ENCODE measurements at regions not wholly inside any gene's neighbourhood (a gene's known extent, or its start where the extent isn't known, plus 50 kb on each side); places are given as distances from the start of the nearest gene placed in this dataset.

GRCh38 chr6:33875696-33876095 lies 71.9 kb upstream of the MLN start:
- no peaks in the 10 kb centered on the region for H3K4me1 ChIP-seq (ENCODE audit: control insufficient read depth, low read length)
- no peak overlapping the region for H3K27ac ChIP-seq (ENCODE audit: low read depth, low read length)
- no peaks in the 10 kb centered on the region for H3K9me2 ChIP-seq (replicated peaks; ENCODE audit: control insufficient read depth, low read length)
- H3K4me2 ChIP-seq (ENCODE audit: low read length), result no peak overlapping the region
- H3K79me2 ChIP-seq (ENCODE audit: control insufficient read depth, low read length), result no peaks in the 10 kb centered on the region
- no peaks in the 10 kb centered on the region for H3K36me3 ChIP-seq (ENCODE audit: control insufficient read depth, low read length)
- H3K27me3 ChIP-seq (ENCODE audit: control insufficient read depth, low read length), result peaks cover 10% of the 10 kb centered on the region; the same call in 1 of the 2 replicates
- H3K4me3 ChIP-seq (ENCODE audit: low read length), result no peak overlapping the region
- H4K20me1 ChIP-seq (ENCODE audit: control insufficient read depth, insufficient read depth, low read depth, low read length), result no peaks in the 10 kb centered on the region
- no peaks in the 10 kb centered on the region for H3F3A ChIP-seq (ENCODE audit: control insufficient read depth, insufficient read depth)
- TF ChIP-seq EZH2phosphoT487 (IDR thresholded peaks at IDR 0.05; ENCODE audit: borderline replicate concordance, low read length) (no peak), CTCF (IDR thresholded peaks at IDR 0.05; ENCODE audit: low read depth, low read length, poor library complexity, severe bottlenecking) (no peak)
- H3K9me3 ChIP-seq (ENCODE audit: control insufficient read depth, insufficient read depth, low read length), result no peaks in the 10 kb centered on the region

- TF ChIP-seq CTCF (IDR thresholded peaks at IDR 0.05; ENCODE audit: low read depth, low read length, poor library complexity, severe bottlenecking), result no peak
- H3K27ac ChIP-seq (ENCODE audit: low read depth, low read length), result no peak overlapping the region
- H3K4me2 ChIP-seq (ENCODE audit: low read length), result no peak overlapping the region
- no peaks in the 10 kb centered on the region for H3K79me2 ChIP-seq (ENCODE audit: control insufficient read depth, low read length)
- no peaks in the 10 kb centered on the region for H3K9me3 ChIP-seq (ENCODE audit: control insufficient read depth, insufficient read depth, low read length)
- no peak overlapping the region for H3K4me3 ChIP-seq (ENCODE audit: low read length)
- peaks cover 9% of the 10 kb centered on the region; the same call in 1 of the 2 replicates for H3K27me3 ChIP-seq (ENCODE audit: control insufficient read depth, low read length)
- no peaks in the 10 kb centered on the region for H3K9me2 ChIP-seq (replicated peaks; ENCODE audit: control insufficient read depth, low read length)
- H3K36me3 ChIP-seq (ENCODE audit: control insufficient read depth, low read length), result no peaks in the 10 kb centered on the region
- H3F3A ChIP-seq (ENCODE audit: control insufficient read depth, insufficient read depth), result no peaks in the 10 kb centered on the region
- no peaks in the 10 kb centered on the region for H4K20me1 ChIP-seq (ENCODE audit: control insufficient read depth, insufficient read depth, low read depth, low read length)
- no peaks in the 10 kb centered on the region for H3K4me1 ChIP-seq (ENCODE audit: control insufficient read depth, low read length)
Observed at GRCh38 chr6:33875141-33875581, 71.4 kb upstream of the MLN start.

- Histone ChIP-seq H3K79me2 (ENCODE audit: control insufficient read depth, low read length) (no peaks in the 10 kb centered on the region), H3K27ac (ENCODE audit: low read depth, low read length) (no peak overlapping the region), H3K9me2 (replicated peaks; ENCODE audit: control insufficient read depth, low read length) (no peaks in the 10 kb centered on the region), H4K20me1 (ENCODE audit: control insufficient read depth, insufficient read depth, low read depth, low read length) (no peaks in the 10 kb centered on the region), H3K36me3 (ENCODE audit: control insufficient read depth, low read length) (no peaks in the 10 kb centered on the region), H3K9me3 (ENCODE audit: control insufficient read depth, insufficient read depth, low read length) (no peaks in the 10 kb centered on the region), H3K4me1 (ENCODE audit: control insufficient read depth, low read length) (no peaks in the 10 kb centered on the region), H3F3A (ENCODE audit: control insufficient read depth, insufficient read depth) (no peaks in the 10 kb centered on the region), H3K4me3 (ENCODE audit: low read length) (no peak overlapping the region), H3K4me2 (ENCODE audit: low read length) (no peak overlapping the region), H3K27me3 (ENCODE audit: control insufficient read depth, low read length) (peaks cover 5% of the 10 kb centered on the region; the same call in 1 of the 2 replicates)
- TF ChIP-seq EZH2phosphoT487 (IDR thresholded peaks at IDR 0.05; ENCODE audit: borderline replicate concordance, low read length), result no peak
- no peak for TF ChIP-seq CTCF (IDR thresholded peaks at IDR 0.05; ENCODE audit: low read depth, low read length, poor library complexity, severe bottlenecking)
Observed at GRCh38 chr6:33874136-33874760, 70.4 kb upstream of the MLN start.
